ENCODE measurements at regions not wholly inside any gene's neighbourhood (a gene's known extent, or its start where the extent isn't known, plus 50 kb on each side); places are given as distances from the start of the nearest gene placed in this dataset.

- no peak for TF ChIP-seq EZH2phosphoT487 (IDR thresholded peaks at IDR 0.05; ENCODE audit: borderline replicate concordance, low read length)
- TF ChIP-seq CTCF (IDR thresholded peaks at IDR 0.05; ENCODE audit: low read depth, low read length, poor library complexity, severe bottlenecking), result no peak
- Histone ChIP-seq H3K27me3 (ENCODE audit: control insufficient read depth, low read length) (no peaks in the 10 kb centered on the region), H3K79me2 (ENCODE audit: control insufficient read depth, low read length) (no peaks in the 10 kb centered on the region), H3K9me3 (ENCODE audit: control insufficient read depth, insufficient read depth, low read length) (no peaks in the 10 kb centered on the region; the same call in 1 of the 2 replicates), H3K4me1 (ENCODE audit: control insufficient read depth, low read length) (no peaks in the 10 kb centered on the region), H4K20me1 (ENCODE audit: control insufficient read depth, insufficient read depth, low read depth, low read length) (no peaks in the 10 kb centered on the region), H3K4me3 (ENCODE audit: low read length) (no peak overlapping the region), H3K27ac (ENCODE audit: low read depth, low read length) (no peak overlapping the region), H3K36me3 (ENCODE audit: control insufficient read depth, low read length) (no peaks in the 10 kb centered on the region), H3F3A (ENCODE audit: control insufficient read depth, insufficient read depth) (no peaks in the 10 kb centered on the region), H3K9me2 (replicated peaks; ENCODE audit: control insufficient read depth, low read length) (no peaks in the 10 kb centered on the region), H3K4me2 (ENCODE audit: low read length) (no peak overlapping the region)
Observed at GRCh38 chr6:74114428-74114827, 418.4 kb downstream of the CD109 start.

- H3K4me2 ChIP-seq (ENCODE audit: low read length), result no peak overlapping the region
- no peaks in the 10 kb centered on the region for H3K27me3 ChIP-seq (ENCODE audit: control insufficient read depth, low read length)
Observed at GRCh38 chr6:74113901-74114300, 417.9 kb downstream of the CD109 start.

GRCh38 chr6:74103417-74103816, 407.4 kb downstream of the CD109 start:
- Histone ChIP-seq H3K79me2 (ENCODE audit: control insufficient read depth, low read length) (no peaks in the 10 kb centered on the region), H3K4me1 (ENCODE audit: control insufficient read depth, low read length) (no peaks in the 10 kb centered on the region)
- TF ChIP-seq CTCF (IDR thresholded peaks at IDR 0.05; ENCODE audit: low read depth, low read length, poor library complexity, severe bottlenecking) (no peak), EZH2phosphoT487 (IDR thresholded peaks at IDR 0.05; ENCODE audit: borderline replicate concordance, low read length) (no peak)

More at GRCh38 chr6:74113901-74114300, 417.9 kb downstream of the CD109 start:
- H3K9me3 ChIP-seq (ENCODE audit: control insufficient read depth, insufficient read depth, low read length), result no peaks in the 10 kb centered on the region; the same call in 1 of the 2 replicates
- H3K4me1 ChIP-seq (ENCODE audit: control insufficient read depth, low read length), result no peaks in the 10 kb centered on the region
- H3K79me2 ChIP-seq (ENCODE audit: control insufficient read depth, low read length), result no peaks in the 10 kb centered on the region
- no peaks in the 10 kb centered on the region for H3K36me3 ChIP-seq (ENCODE audit: control insufficient read depth, low read length)
- H3K4me3 ChIP-seq (ENCODE audit: low read length), result no peak overlapping the region
- H3K27ac ChIP-seq (ENCODE audit: low read depth, low read length), result no peak overlapping the region
- no peaks in the 10 kb centered on the region for H3K9me2 ChIP-seq (replicated peaks; ENCODE audit: control insufficient read depth, low read length)
- H4K20me1 ChIP-seq (ENCODE audit: control insufficient read depth, insufficient read depth, low read depth, low read length), result no peaks in the 10 kb centered on the region
- no peak for TF ChIP-seq EZH2phosphoT487 (IDR thresholded peaks at IDR 0.05; ENCODE audit: borderline replicate concordance, low read length)
- no peak for TF ChIP-seq CTCF (IDR thresholded peaks at IDR 0.05; ENCODE audit: low read depth, low read length, poor library complexity, severe bottlenecking)
- no peaks in the 10 kb centered on the region for H3F3A ChIP-seq (ENCODE audit: control insufficient read depth, insufficient read depth)

More at GRCh38 chr6:74103417-74103816, 407.4 kb downstream of the CD109 start:
- H3K27me3 ChIP-seq (ENCODE audit: control insufficient read depth, low read length), result no peaks in the 10 kb centered on the region
- H3K9me2 ChIP-seq (replicated peaks; ENCODE audit: control insufficient read depth, low read length), result no peaks in the 10 kb centered on the region
- H3K9me3 ChIP-seq (ENCODE audit: control insufficient read depth, insufficient read depth, low read length), result no peaks in the 10 kb centered on the region
- no peak overlapping the region for H3K27ac ChIP-seq (ENCODE audit: low read depth, low read length)
- H3F3A ChIP-seq (ENCODE audit: control insufficient read depth, insufficient read depth), result no peaks in the 10 kb centered on the region
- H3K4me2 ChIP-seq (ENCODE audit: low read length), result no peak overlapping the region
- no peak overlapping the region for H3K4me3 ChIP-seq (ENCODE audit: low read length)
- H3K36me3 ChIP-seq (ENCODE audit: control insufficient read depth, low read length), result no peaks in the 10 kb centered on the region
- H4K20me1 ChIP-seq (ENCODE audit: control insufficient read depth, insufficient read depth, low read depth, low read length), result no peaks in the 10 kb centered on the region
